ENCODE measurements at regions not wholly inside any gene's neighbourhood (a gene's known extent, or its start where the extent isn't known, plus 50 kb on each side); places are given as distances from the start of the nearest gene placed in this dataset.
A peak's percentile ranks its signal among the peaks of the same experiment; 100 is the strongest.

- TF ChIP-seq EZH2phosphoT487 (IDR thresholded peaks at IDR 0.05) (no peak), EZH2 (IDR thresholded peaks at IDR 0.05) (no peak), CTCF (IDR thresholded peaks at IDR 0.05) (no peak)
- Mint-ChIP-seq H3K4me1 (no peaks in the 10 kb centered on the region), H3K27me3 (ENCODE audit: insufficient read depth, low read depth) (no peaks in the 10 kb centered on the region), H3K27ac (no peak overlapping the region), H3K9me3 (no peaks in the 10 kb centered on the region), H3K4me3 (no peak overlapping the region), H3K36me3 (no peaks in the 10 kb centered on the region)
- Histone ChIP-seq H3K79me2 (ENCODE audit: low read depth) (no peaks in the 10 kb centered on the region), H3K9me3 (ENCODE audit: low read depth) (no peaks in the 10 kb centered on the region), H3K4me1 (no peaks in the 10 kb centered on the region), H4K20me1 (ENCODE audit: low read depth) (no peaks in the 10 kb centered on the region), H3K9ac (no peak overlapping the region), H3K27me3 (peaks cover 21% of the 10 kb centered on the region), H2AFZ (replicated peaks) (no peak overlapping the region), H3K4me3 (no peak overlapping the region), H3K4me2 (no peak overlapping the region), H3F3A (ENCODE audit: low read depth) (no peaks in the 10 kb centered on the region), H3K27ac (no peak overlapping the region), H3K36me3 (no peaks in the 10 kb centered on the region)
- no peak for DNase-seq (ENCODE audit: low spot score)
These were observed 112.2 kb downstream of the SLITRK5 start for GRCh38 chr13:87783366-87783765.

- Histone ChIP-seq H3K36me3 (no peaks in the 10 kb centered on the region), H3K4me1 (no peaks in the 10 kb centered on the region), H2AFZ (replicated peaks) (no peak overlapping the region), H3F3A (ENCODE audit: low read depth) (no peaks in the 10 kb centered on the region), H3K9ac (no peak overlapping the region), H3K79me2 (ENCODE audit: low read depth) (no peaks in the 10 kb centered on the region), H3K9me3 (ENCODE audit: low read depth) (no peaks in the 10 kb centered on the region), H3K4me2 (no peak overlapping the region), H4K20me1 (ENCODE audit: low read depth) (no peaks in the 10 kb centered on the region), H3K27me3 (no peaks in the 10 kb centered on the region), H3K4me3 (no peak overlapping the region), H3K27ac (no peak overlapping the region)
- H3K27me3 Mint-ChIP-seq (ENCODE audit: insufficient read depth, low read depth) = no peaks in the 10 kb centered on the region
- no peak overlapping the region for H3K4me3 Mint-ChIP-seq
- H3K27ac Mint-ChIP-seq = no peak overlapping the region
- no peak for DNase-seq (ENCODE audit: low spot score)
- H3K9me3 Mint-ChIP-seq = no peaks in the 10 kb centered on the region
- TF ChIP-seq EZH2 (IDR thresholded peaks at IDR 0.05) (no peak), CTCF (IDR thresholded peaks at IDR 0.05) (no peak), EZH2phosphoT487 (IDR thresholded peaks at IDR 0.05) (no peak)
- H3K4me1 Mint-ChIP-seq = no peaks in the 10 kb centered on the region
- H3K36me3 Mint-ChIP-seq = no peaks in the 10 kb centered on the region
These were observed 117.2 kb downstream of the SLITRK5 start for GRCh38 chr13:87788363-87788762.

GRCh38 chr13:87792878-87793277, 121.7 kb downstream of the SLITRK5 start:
- Histone ChIP-seq H3K4me2 (no peak overlapping the region), H3K27me3 (no peaks in the 10 kb centered on the region), H4K20me1 (ENCODE audit: low read depth) (no peaks in the 10 kb centered on the region), H3K27ac (no peak overlapping the region), H3K79me2 (ENCODE audit: low read depth) (no peaks in the 10 kb centered on the region), H2AFZ (replicated peaks) (peak overlapping the region; percentile 71), H3K4me1 (no peaks in the 10 kb centered on the region), H3K9ac (no peak overlapping the region), H3K9me3 (ENCODE audit: low read depth) (no peaks in the 10 kb centered on the region), H3K36me3 (no peaks in the 10 kb centered on the region), H3K4me3 (no peak overlapping the region), H3F3A (ENCODE audit: low read depth) (no peaks in the 10 kb centered on the region)
- no peaks in the 10 kb centered on the region for H3K36me3 Mint-ChIP-seq
- H3K27ac Mint-ChIP-seq = no peak overlapping the region
- H3K27me3 Mint-ChIP-seq (ENCODE audit: insufficient read depth, low read depth) = no peaks in the 10 kb centered on the region
- TF ChIP-seq EZH2 (IDR thresholded peaks at IDR 0.05) = no peak
- peak; percentile 42 for TF ChIP-seq CTCF (IDR thresholded peaks at IDR 0.05)
- no peak for TF ChIP-seq EZH2phosphoT487 (IDR thresholded peaks at IDR 0.05)
- H3K4me3 Mint-ChIP-seq = no peak overlapping the region
- no peaks in the 10 kb centered on the region for H3K9me3 Mint-ChIP-seq
- H3K4me1 Mint-ChIP-seq = no peaks in the 10 kb centered on the region
- DNase-seq (ENCODE audit: low spot score) = peak; percentile 31

All from neural progenitor cell (in vitro differentiated cells).